Dedifferentiated amniotic fluid mesenchymal stem cell (primary cell): ENCODE measurements at regions not wholly inside any gene's neighbourhood (a gene's known extent, or its start where the extent isn't known, plus 50 kb on each side); places are given as distances from the start of the nearest gene placed in this dataset.

Experiments
- DNase-seq: peaks from one replicate; pipeline ENCODE4 v3.0.0-alpha.2; 2016; ENCODE audit errors: extremely low spot score

DNA sequence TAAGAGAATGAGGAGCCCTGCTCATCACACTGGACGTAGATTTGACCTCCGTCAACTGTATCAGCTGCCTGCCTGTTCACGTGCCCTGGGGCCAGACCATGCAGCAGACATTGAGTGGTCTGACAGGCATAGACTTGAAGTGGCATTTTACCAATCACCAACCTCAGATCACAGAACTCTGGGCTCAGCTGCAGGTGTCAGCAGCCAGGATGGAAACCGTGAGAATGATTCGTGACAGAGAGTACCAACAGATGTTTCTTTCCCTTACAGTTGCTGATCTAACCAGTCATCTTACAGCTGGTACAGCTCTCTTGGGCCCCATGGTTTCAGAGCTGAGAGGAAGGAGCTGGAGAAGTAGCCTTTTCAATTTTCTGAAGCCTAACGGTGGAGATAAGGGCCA, 148.9 kb downstream of the EN1 start:
- no peak for DNase-seq

DNA sequence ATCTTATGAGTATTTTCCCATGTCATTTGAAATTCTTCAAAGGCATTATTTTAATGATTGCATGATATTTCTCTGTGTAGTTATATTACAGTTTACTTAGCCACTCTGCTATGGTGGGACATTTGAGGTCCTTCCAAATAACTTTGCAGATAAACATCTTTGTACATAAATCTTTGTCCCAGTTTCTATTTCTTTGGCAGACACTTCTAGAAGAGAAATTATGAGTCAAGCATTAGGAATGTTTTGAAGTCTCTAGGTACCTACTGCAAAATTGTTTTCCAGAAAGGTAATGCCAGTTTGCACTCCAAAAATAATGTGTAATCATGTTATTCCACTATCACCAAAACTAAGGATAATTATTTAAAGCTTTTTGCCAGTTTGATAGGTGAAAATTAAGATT, 149.7 kb downstream of the EN1 start:
- no peak for DNase-seq

DNA sequence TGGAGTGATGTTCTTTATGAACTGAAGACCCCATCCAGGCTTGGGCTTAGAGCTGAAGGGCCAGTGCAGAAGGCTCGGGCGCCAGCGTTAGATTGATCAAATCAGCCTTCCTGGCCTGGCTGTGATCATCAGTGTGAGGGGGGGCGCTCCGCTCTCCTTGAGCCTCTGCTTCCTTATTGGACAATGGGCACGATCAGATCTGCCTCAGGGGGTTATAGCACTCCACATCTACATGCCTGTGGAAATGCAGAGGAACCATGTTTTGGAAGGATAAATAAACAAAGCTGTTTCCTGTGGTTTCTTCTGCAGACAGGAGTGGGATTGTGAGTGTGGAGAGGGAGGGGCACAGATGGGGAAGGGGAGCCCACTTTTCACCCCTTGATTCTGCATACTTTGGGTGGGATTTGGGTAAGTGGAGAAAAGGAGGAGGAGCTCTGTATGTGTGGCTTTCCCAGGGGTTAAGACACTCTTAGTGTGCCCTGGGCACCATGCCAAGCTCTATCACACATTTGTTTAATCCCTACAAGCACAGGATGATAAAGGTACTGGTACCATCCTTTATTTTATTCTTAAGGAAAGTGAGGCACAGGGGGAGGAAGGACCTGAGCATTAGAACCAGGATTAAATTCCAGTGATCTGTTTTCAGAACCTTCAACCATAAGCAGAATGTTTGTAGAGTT, 150.5 kb downstream of the EN1 start:
- DNase-seq: no peak

DNA sequence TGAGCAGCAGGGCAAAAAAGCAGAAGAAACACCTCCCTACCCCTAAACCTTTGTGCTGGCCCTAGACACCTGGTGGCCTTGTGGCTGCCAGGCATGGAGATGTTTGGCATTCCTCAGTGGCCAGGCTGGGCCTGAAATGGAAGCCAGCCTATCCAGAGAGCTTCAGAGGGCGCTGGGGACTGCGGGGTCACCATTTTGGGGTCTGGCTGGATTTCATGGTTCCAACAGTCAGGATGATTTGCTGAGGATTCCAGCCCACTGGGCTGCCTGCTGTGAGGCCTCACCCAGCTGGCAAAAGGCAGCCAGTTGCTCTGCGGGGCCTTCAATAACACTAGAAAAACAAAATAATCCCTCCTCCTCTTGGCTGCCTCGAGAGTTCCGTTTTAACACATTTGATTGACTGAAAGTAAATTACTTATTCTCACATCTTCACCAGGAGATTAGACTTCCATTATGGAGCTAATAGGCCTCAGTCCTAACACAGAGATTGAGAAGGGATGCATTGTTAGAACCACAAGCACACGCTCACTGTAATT, 154.1 kb downstream of the EN1 start:
- no peak for DNase-seq

DNA sequence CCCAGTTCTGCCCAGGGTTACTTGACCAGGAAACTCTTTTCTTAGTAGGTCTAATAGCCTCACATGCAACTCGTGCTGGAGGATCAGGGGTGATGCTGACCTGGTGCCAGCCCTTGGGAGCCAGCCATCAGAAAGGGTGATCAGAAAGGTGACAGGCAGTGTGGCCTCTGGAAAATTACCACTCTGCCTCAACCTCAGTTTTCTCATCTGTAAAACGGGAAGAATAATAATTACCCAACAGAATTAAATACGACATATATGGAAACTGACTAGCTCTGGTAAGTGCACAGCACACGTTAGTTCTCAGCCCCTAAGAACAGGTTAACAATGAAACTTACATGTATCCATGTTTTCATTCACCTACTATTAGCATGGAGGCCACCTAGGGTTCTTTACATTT, 157.6 kb downstream of the EN1 start:
- DNase-seq: no peak

DNA sequence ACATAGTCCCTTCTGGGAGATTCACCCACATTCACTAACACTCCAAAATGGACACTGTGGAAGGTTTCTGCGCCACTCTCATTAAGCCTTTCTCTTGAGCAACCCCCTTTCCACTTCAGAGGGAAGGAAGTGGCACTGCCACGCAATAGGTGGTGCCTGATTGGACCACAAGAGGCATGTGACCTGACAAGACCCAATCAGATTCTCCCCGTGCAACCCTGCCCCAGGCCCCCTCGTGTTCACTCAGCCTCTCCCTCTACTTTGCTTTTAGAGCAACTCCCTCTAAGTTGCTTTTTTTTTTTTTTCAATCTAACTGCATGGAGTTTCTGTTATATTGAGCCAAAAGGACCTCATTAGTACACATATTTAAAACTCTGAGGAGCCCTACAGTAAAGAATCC, 158.0 kb downstream of the EN1 start:
- DNase-seq: no peak

DNA sequence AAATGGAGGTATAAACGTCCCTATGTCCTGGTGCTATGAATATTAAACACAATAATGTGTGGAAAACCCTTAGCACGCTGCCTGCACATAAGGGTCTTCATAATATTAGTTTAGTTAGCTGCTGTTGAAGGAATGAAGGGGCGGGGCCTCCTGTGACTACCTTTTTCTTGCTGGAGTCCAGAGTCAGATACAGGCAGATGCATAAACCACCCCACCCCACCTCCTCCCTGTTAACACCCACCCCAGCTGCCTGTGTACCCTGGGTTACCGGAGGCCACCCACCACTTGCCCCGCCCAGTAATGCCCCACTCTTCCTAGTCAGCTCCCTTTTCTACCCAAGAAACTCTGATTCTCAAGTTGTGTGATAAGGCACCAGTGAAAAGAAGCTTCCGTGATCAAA, 158.4 kb downstream of the EN1 start:
- no peak for DNase-seq

DNA sequence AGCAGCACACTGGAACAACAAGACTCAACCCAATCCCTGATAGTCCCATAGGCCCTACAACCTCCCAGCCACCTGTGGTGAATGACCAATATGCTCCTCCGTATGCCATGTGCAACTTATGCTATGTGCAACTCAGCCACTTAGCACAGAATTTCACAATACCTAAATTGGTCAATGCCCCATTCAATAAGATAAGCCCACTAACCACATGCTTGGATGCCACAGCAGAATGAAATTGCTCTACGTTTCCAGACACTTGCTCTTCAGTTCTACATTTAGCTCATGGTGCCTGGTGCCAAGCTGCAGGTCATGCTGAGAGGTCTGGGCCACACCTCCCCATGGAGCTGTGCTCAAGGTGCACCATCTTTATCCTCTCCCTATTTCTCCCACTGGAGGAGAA, 159.8 kb downstream of the EN1 start:
- DNase-seq: no peak

DNA sequence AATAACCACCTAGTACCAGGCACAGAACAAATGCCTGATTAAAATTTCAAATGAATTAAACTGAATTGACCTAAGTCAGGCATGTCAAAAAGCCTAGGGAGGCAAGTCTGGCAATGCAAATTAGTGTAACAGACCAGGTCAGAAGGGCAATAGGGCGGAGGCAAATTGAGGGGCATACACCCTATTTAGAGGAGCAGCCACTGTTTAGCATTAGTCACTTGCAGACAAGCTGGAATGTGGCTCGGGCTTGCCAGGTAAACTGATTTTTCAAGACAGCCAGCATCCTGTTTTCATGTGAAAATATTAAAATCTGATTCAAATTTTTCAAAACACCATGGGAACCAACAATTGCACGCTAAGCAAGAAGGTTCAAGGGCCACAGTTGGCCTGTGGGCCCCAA, 160.3 kb downstream of the EN1 start:
- no peak for DNase-seq

DNA sequence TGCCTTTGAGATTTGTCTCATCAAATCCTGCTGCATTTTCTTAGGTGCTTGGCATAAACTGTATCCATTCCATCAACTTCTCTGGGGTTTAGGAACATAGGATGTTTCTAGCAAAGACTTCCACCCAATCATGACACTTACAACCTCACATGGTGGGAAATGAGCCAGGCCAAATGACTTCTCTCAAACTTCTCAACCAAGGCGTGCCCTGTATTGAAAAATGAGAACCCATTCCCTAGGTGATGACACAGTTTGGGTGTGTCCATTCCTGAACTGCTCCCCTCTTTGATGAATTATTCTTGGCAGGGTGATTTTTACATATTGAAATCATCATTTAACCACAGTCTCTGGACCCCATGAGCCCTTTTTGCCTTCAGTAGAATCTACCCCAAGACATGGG, 161.1 kb downstream of the EN1 start:
- no peak for DNase-seq

DNA sequence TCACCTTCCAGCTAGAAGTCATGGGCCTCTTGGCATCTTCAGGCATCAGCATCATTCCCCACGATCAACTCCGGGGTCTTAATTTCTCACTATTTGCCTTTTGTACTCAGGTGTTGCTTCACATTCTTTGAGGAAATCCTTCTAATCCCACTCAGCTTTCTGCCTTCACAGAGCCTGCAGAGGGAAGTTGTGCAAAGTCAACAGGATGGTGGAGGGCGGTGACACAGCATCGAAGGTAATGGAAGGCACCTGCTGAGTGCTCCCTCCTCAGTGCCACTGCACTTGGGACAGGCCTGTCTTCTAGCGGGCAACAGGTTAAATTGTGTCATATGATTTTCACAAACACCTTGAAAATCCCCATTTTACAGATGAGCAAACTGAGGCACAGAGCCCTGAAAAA, 164.0 kb downstream of the EN1 start:
- no peak for DNase-seq

DNA sequence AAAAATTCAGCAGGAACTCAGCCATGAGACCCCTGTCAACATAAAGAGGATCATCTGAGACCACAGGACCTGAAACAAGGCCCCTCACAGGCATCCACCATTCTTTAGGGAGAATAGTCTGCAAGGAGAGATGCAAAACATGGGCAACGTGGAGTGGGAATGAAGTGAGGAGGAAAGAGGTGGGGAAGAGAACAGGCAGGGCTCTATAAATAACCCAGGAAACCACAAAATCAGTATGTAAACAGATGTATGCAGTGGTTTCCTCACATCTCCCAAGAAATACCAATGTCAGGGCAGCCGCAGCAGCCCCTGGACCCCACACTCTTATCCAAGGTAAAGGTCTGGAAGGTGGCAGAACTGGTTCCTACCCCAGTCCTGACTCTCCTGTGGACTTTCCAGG, 168.5 kb downstream of the EN1 start:
- DNase-seq: no peak

DNA sequence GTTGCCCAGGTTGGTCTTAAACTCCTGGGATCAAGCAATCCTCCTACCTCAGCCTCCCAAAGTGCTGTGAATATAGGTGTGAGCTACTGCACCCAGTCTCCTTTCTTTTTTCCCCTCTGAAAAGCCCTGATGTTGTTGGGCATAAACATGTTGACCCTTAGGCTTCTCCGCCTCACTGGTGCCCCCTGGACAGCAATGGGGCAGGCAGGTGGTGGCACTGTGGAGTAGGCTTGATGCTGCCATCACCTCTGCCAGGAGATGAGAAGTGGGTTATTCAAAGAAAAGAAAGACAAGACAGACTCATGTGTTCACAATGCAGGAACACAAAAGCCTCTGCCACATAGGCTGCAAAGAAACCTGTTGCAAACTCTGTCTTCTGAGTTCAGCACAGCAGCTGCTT, 169.9 kb downstream of the EN1 start:
- no peak for DNase-seq

DNA sequence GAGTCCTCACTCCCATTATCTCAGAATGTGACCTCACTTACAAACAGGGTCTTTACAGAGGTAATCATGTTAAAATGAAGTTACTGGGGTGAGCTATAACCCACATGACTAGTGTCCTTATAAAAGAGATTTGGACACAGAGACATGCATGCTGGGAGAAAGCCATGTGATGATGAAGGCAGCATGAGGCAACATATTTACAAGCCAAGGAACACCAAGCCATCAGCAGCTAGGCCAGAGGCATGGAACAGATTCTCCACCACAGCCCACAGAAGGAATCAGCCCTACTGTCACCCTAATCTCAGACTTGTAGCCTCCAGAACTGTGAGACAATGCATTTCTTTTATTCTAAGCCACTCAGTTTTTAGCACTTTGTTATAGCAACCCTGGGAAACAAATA, 171.9 kb downstream of the EN1 start:
- no peak for DNase-seq

DNA sequence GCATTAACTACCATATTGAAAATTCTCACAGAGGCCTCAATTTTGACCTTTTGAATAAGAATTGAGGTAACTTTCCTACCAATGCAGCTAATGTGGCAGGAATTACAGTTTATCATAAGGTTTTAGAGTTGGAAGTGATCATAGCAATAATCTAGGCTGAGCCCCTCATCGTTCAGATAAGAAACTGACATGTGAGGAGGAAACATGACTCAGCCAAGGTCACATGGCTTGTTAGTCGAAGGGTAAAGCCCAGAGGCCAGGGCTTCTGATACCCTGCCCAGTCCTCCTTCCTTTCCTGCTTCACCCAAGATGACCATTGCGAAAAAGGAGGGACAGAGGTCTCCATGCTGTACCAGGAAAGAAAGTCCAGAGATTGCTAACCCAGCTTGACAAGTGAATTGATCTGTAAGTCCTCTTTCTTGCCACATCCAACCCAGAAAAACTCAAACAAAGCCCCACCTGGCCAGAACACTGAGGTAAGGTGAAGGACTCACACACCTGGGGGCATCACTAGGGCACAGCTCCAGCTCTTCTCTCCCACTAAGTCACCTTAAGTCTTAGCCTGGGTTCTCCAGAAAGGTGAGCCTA, 174.8 kb downstream of the EN1 start:
- no peak for DNase-seq

DNA sequence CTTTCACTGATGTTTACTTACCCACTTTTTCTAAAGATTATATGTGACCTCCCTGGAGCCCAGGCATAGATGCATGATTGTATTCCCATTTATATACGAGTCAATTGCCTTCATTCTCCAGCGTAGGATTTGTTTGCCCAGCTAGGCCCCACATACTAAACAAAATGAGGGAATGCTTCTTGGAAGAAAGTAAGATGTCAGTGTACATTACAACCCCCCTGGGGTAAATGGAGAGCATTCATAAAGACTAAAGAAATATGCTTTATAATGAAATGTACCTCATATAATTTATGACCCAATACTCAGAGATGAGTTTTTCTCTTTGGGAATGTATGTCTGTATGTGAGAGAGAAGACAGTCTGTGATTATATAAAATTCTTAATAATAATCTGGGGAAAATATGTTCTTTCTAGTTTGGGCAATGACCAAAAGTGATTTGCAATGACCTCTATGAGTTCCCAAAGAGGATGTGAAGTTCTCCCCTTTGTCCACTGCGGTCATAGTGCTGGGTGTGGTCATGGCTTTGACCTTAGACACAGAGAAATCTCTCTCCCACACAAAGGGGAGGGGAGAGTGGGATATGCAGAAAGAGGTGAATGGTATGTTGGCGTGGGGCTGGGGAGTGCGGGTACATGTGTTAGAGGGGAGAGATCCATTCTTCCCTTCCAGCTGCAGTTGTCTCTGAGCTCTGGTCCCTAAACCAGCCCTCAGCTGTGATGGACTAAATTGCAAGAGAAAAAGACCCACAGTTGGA, 175.6 kb downstream of the EN1 start:
- no peak for DNase-seq

DNA sequence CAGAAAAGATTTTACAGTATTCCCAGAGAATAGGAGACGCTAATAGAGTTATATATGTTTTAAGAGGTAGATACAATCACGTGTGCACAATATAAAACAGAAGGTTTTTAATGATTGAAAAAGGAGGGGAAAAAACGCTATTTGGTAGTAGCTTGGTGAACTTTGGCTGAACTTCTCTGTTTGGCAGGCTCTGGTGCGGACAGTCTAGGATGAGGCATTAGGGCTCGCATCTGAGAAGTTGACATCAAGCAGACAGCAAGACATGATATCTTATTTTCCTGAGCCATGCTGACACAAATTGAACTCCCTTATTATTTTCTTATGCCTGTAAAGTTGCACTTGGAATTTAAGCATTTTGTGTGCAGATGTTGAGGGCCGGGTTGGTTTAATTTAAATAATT, 176.6 kb downstream of the EN1 start:
- DNase-seq: no peak

DNA sequence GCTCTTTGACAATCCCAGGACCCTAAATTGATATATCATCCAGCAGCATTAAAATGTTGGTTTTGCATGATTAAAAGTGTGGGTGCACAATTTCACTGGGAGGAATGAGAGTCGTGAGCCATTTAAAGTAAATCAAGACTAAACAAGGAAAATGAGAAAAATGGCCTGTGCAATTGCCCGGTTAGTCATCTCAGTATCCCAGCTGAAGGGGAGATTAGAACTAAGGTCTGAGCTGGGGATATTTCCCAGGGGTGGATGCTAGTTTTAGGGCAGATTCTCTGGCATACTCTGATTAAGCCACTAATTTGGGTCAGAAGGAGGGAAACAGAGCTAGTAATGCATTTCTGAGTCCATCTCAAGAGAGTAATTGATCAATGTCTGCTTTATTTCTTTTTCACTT, 177.2 kb downstream of the EN1 start:
- no peak for DNase-seq

DNA sequence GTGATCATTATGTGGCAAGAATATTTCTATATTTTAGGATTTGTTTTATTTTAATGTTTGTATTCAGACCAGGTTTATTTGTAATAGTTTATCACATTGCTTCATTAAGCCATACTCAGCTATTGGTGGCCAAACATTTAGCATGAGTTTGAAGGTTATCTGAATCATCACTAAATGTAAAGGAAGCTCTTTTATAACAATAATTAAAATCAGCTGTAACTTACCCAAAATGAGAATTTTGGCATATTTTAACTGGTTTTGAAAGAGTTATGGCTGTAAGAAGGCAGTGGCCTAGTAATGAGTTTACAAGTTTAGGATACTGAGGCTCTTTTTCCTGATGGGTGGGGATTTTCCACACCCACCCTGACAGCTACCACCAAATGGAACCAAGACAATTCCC, 177.8 kb downstream of the EN1 start:
- DNase-seq: no peak

DNA sequence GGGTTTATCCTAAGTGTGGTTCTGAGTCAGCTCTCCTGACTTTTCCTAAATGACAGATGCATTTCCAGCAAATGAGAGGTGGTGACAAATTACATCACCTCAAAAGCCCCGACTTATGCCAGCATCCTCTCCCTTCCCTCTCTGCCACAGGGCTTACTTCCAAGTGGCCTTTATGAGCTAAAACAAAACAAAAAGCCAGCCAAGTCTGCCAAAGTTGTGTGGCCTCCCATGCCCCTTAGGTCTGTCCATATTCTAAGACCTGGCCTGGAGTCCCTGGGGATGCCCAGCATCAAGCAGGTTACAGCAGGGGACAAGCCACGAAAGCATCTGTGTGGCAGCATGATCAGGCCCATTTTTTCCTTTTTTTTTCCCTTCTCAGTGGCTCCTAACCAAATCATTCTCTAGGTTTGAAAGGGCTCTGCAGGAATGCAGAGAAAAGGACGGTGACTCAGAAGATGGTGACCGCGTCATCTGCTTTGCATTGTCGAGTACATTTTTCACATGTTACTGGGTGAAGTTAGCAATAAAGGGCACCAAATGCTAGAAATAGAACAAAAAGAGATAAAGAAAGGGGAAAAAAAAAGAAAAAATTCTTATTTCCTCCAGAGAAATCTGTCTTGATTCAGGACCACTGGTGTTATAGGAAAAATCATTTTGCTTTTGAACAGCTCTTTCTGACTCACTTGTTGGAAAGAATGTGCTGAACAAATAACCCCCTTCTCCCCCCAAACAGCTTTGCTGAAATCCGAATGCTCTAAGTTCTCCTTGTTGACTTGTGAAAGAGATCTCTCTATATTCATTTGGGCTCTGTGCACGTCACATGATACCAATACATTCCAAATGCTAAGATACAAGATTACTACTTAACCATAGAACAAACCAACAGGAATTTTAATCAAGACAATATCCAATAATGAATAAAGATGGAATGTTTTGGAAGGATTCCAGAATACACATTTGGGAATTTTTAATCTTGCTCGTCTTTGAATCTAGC, 178.7 kb downstream of the EN1 start:
- peak; percentile 86 for DNase-seq

DNA sequence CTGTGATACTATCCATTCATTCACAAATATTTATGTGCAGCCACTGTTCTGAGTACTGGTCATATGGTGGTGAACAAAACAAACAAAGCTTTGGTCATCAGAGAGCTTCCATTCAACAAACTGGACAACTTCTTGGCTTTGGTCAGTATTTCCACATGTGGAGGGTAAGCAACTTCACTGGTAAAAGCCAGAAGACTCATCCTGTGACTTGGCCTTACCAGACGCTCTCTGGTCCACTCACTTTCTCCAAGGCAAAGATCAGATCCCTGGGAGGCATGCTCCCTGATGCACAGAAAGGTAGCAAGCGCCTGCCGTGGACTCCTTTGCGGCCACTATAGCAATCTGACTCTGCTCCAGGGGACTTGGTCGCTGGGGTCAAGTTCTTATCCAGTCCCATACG, 179.5 kb downstream of the EN1 start:
- DNase-seq: no peak

DNA sequence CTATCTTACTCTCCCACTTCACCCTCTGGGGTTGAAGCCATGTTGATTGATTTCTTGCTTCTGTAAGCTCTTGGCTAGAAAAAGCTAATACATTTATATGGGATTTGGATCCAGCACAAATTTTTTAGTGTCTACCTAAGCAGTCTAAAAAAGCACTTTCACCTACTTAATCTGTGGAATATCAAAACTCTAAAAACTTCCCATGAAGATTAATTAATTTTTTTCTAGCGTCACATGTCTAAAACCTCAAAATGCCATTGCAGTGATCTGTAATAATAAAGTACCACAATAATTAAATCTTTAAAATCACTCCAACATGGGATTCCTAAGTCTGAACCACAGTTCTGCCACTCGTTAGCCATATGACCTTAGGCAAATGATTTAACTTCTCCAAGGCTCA, 180.1 kb downstream of the EN1 start:
- DNase-seq: no peak
